Muscle of arm (tissue), 1 donor: ENCODE measurements at regions not wholly inside any gene's neighbourhood (a gene's known extent, or its start where the extent isn't known, plus 50 kb on each side); places are given as distances from the start of the nearest gene placed in this dataset.
A peak's percentile ranks its signal among the peaks of the same experiment; 100 is the strongest.
"Not testable (repeated sequence)": the region's sequence is repeated elsewhere in the genome, so short reads cannot be mapped to it uniquely, and the experiment has no call there.

Source experiments
- DNase-seq: peaks from one replicate; pipeline ENCODE4 v3.0.0-alpha.2; 2013

DNA sequence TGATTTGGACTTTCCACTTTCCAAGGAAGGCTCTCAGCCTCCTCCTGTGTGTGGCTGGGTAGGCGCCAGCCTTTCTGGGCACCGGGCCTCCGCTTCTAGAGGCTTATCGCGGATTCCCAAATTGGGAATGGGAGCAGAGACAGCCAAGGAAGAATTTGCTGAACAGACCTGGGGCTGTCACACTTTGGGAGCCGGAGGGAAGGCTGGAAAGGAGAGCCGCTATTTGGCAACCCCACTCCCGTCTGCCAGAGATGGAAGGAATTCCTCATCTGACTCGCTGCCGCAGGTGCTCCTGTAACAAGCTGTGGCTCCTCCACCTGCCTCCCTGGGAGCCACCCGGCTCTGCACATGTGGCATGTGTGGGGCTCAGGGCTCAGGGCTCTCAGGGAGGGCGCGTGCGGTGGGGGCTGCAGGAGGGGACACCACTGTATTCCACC is 50.8 kb upstream of the ECHDC3 start:
- no peak for DNase-seq

DNA sequence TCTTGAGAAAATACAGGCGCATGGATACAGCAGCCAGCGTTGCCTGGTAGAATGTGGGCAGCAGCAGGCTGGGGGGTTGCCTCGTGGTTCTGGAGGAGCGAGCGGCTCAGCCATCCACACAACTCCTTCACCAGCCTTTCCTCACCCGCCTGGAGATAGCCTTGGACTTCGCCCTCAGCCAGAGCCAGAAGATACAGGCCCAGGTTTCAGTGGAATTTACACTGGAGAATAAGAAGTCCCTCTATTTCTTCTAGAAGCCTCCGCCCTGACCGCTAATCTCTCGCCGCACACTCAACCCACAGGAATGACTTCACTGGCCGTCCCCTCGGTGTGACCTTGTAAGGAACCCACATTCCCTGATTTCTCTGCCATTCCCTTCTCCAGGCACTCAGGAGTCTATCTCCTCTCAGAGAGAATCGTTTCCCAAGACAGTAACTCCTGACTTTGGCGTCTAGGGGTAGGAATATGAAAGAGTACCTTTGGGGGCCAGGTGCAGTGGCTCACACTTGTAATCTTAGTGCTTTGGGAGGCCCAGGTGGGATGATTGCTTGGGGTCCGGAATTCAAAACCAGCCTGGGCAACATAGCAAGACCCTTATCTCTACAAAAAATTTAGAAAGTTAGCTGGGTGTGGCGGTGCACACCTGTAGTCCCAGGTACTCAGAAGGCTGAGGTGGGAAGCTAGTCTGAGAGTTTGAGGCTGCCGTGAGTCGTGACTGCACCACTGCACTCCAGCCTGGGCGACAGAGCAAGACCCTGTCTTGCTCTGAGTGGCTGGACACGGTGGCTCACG is 52.0 kb upstream of the ECHDC3 start:
- no peak for DNase-seq

DNA sequence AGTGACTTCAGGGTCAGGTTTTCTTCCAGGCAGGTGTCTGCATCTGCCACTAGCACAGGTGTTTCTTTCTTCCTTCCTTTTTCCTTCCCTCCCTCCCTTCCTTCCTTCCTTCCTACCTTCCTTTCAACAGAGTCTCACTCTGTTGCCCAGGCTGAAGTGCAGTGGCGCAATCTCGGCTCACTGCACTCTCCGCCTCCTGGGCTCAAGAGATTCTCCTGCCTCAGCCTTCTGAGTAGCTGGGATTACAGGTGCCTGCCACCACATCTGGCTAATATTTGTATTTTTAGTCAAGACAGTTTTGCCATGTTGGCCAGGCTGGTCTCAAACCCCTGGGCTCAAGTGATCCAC is 53.8 kb upstream of the ECHDC3 start:
- not testable (repeated sequence) for DNase-seq

DNA sequence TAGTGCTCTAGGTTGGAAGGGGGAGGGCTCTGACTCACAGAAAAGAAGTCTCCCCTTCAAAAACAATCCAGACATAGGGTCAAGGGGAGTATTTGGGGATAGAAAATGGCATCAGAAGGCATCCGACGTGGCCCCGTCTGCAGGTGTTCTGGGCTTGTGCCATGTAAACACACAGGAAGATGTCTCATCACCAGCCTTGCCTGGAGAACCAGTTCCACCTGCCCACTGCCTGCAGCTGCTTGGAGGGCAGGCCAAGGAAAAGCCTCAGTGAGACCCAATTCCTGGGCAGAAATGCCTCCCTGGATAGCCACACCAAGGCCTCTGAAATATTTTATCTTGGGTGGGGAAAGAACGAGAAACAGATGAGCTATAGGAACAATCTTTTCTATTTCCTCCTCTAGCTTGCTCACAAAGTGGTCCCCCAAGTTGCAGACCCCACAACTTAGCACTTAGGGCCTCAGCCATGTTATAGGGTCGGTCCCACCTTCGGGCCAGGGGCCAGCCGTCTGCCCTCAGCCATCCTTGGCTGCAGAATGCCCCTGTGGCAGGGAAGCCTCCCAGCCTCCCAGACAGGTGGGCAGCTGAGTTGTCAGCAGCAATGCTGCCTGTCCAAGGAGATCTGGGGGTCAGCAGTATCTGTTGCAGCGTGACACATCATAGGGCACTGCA is 54.3 kb upstream of the ECHDC3 start:
- no peak for DNase-seq

DNA sequence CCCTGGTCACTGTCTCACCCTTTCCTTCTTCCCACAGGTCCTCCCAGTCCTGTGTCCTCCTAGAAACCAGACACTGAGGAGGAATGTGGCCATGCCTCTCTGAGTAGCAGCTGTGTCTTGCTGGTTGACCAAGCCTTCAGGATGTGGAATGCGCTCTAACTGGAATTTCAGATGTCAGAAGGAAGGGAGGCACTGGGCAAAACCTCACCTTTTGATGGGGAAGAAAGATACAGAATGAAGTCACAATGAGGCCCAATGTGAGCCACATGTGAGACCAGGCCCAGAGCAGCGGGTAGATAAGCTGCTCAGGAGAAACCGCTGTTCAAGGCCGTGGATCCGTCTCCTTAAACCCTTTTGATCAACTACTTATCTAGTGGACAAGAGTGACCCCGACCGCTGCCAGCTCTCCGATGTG is 54.8 kb upstream of the ECHDC3 start:
- DNase-seq = no peak

DNA sequence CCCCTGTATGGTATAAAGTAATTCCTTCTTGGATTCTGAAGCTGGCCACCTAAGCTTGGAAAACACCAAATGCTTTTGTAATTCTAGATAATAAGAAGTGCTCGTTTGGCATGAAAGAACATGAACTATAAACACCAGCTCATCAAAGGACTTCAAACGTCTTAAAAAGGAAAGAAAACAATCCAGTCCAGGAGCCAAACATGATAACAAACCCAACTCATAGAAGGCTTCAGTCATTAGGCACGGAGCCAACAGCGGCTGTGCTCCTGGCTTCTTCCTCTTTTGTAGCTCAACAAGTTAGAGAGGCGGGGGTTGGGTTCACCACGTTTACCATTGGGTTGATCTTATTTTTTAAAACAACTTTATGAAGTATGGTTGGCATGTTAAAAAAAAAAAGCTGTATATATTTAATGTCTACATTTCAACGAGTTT is 56.4 kb upstream of the ECHDC3 start:
- DNase-seq = no peak

DNA sequence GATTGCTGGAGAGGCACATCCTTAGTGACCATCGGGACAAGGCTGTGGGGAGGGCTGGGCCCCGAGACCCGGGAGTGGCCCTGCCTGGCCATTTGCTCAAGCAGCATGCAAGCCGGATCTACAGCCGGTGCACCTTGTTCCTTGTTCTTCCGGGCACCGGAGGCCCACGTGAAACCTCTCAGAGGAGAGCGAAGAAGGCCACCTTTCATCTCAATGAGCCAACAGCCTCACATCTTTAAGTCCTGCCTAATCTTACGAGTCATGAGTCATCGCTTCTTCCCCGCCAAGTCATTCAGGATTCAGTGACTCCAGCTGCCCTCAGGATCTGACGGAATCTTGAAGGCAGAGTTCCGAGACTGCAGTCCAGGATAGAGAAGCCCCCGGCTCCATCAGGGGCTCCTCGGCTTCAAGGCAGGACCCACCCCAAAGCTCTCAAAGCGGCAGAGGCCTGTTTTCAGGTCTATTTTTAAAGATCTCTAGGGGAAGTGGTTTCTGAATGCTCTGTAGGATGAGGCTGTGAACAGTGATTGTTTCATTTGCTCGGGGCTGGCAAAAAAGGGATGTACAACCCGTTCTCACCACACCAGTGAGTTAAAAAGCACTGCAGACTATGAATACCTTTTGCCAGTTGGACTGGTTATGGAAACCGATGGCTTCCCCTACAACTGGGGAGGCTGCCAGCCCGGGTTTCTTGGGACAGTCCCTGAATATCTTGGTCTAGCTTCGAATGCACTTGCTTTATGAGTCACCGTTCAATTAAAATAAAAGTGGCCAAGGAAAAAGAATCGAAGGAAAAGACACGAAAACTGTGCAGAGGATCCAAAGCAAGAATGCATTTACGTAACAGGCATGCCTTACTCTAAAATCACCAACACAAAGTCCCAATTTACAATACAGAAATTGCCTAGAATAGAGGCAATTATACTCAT is 57.2 kb upstream of the ECHDC3 start:
- DNase-seq = peak; percentile 56

DNA sequence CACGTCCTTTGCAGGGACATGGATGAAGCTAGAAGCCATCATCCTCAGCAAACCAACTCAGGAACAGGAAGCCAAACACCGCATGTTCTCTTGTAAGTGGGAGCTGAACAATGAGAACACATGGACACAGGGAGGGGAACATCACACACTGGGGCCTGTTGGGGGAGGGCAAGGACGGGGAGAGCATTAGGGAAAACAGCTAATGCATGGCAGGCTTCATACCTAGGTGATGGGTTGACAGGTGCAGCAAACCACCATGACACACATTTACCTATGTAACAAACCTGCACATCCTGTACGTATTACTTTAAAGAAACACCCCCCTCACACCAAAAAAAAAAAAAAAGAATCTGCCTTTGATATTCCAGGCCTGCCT is 57.9 kb upstream of the ECHDC3 start:
- not testable (repeated sequence) for DNase-seq

DNA sequence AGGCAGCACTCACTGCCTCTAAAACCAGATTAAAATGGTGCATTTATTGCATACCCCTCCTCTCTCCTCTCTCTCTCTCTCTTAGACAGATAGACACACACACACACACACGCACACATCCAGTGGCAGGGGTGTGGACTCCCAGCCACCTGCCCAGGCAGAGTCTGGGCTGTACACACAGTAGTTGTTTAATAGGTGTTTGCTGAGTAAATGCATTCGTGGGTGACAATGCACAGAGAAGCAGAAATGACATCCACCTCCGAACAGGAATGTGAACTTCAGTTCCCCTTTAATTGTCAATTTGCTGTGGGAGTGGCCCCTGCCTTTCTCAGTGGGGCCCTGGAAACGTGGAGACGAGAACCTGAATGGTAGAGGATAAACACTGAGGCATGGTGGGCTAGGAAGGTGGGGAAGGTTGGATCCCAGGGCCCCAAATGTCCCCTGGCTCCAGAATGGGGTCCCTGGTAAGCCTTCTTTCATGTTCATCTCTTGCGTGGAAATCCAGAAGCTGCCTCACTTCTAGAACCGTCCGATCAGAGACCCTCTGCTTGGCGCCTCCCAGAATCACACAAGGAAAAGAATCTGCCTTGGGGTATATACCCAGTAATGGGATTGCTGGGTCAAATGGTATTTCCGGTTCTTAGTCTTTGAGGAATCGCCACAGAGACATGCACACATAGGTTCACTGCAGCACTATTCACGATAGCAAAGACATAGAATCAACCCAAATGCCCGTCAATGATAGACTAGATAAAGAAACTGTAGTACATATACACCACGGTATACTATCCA is 58.5 kb upstream of the ECHDC3 start:
- DNase-seq = no peak

DNA sequence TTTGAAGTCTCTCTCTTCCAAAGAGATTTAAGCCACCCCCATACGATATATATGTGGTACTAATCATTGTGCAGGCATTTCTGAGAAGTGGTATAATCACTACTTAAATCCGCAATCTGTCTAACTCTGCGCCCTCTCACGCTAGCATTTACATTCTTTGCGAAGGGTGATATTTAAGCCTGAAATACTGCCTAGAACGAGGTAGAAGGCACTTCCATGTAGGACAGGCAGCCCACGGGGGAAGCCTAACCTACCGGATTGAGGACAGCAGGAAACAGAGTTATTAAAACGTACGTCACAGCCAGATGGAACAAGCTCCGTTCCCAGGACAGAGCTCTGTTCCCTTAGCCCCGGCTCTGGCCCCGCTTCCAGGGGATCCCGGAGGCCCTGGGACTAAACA is 59.3 kb upstream of the ECHDC3 start:
- DNase-seq = no peak

DNA sequence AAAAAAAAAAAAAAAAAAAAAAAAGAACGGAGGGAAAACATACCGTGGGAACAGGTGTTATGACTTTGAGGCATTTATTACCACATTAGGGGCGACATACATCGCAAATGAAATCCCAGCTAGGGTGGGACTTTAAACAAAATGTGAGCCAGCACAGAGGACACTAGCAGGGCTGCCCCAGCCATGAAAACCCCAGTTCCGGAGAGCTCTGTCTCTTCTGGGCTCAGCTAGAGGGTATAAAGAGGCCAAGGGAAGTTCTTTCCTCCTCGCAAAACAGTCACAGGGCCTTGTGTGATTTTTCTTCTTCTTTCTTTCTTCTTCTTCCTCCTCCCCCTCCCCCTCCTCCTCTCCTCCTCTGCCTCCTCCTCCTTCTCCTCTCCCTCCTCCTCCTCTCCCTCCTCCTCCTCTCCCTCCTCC is 59.9 kb upstream of the ECHDC3 start:
- no peak for DNase-seq

DNA sequence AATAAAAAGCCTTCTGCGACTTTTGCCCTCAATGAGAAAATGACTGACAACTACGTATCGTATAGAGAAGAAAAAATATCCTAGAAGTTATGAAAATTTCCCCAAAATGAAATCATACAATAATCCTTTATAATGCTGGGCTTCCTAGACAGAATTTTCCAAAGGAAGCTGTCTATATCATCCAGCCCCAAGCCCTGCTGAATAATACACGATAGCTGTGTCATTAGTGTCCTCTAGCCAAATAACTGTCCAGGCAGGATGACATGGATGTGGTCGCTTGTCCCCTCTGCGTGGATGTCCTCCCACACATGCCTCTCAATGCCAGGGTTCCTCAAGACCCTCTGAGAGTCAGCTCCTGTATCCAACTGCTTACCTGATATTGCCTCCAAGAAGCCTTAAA is 61.7 kb upstream of the ECHDC3 start:
- no peak for DNase-seq

DNA sequence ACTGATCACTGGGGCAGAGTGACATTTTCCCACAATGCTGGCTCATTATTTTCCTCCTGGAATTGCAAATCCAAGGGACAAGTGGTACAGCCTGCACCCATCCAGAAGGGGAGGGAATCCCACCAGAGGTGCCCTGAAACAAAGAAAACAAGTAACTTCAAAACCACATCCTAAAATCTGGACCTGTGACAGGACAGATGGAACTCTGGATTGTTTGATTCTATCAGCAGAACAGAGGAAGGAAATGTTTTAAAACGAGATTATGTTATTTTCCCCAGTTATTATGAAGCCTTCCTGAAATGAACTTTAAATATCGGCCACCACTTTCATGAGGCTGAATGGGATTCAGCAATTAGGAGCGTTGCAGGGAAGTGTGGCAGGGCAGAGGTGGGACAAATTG is 62.2 kb upstream of the ECHDC3 start:
- no peak for DNase-seq

DNA sequence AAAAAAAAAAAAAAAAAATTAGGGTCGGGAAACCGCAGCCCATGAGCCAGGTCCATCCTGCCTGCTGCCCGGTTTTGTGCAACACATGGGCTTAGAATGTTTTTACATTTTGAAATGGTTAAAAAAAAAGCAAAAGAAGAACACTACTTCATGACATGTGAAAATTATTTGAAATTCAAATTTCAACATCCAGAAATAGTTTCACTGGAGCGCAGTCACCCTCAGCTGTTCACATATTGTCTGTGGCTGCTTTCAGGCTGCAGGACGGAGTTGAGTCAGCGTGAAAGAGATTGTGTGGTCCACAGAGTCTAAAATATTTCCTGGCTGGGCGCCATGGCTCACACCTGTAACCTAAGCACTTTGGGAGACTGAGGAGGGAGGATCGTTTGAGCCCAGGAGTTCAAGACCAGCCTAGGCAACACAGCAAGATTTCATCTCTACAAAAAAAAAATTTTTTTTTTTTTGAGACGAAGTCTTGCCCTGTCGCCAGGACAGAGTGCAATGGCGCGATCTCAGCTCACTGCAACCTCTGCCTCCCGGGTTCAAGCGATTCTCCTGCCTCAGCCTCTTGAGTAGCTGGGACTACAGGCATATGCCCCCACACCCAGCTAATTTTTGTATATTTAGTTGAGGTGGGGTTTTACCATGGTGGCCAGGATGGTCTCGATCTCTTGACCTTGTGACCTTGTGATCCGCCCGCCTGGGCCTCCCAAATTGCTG is 63.9 kb upstream of the ECHDC3 start:
- DNase-seq = no peak

DNA sequence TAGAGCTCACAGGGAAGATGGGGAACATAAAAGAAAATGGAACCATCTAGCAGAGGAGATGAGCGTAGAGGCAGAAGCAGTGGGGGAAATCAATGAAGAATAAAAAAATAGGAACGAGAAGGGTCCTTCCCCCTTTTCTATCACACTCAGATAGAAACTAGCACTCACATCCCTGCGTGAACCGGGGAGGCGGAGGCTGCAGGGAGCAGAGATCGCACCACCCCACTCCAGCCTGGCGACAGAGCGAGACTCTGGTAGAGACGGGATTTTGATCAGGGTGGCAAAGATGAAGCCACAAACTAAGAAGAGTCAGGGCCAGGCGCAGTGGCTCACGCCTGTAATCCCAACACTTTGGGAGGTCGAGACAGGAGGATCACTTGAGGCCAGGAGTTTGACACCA is 64.7 kb upstream of the ECHDC3 start:
- DNase-seq = no peak

DNA sequence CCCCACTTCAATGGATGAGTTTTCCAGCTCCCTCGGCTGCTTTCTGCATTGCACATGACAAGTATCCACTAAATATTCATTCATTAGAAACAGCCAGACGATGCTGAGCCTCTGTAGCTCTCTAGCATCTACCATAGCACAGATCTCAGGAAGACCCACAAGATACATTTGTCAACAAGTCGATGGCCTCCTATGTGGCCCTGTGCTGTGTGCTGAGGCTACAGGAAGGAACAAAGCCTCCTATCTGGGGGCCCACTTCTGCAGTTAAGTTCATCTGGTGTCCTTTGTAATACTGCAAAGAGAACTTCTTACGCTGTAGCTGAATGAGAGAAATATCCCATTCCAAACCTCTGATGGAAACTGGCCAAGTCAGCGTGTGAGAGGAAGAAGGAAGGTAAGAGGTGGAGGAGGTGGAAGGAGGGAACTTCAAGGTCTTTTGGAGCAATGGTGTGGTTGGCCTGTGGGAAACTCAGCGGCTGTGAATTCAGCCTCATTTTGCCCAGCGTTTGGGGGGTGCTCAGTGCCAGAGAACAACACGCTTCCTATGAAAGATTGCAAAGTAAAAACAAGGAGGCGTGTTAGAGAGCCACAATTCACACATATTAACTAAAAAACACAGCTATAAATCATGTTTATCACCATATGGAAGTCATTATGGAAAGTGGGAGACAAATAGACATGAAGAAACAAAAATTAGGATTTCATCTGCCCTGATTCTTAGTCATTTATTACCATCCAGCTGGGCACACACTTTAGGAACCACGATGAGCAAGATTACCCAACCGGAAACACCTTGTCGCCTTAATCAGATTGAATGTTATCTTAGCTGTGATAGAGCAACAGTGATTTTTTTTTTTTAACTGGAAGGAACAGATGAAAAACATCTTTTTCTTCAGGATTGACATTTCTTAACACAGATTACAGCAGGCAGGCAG is 62.2 kb upstream of the USP6NL start:
- DNase-seq = no peak

DNA sequence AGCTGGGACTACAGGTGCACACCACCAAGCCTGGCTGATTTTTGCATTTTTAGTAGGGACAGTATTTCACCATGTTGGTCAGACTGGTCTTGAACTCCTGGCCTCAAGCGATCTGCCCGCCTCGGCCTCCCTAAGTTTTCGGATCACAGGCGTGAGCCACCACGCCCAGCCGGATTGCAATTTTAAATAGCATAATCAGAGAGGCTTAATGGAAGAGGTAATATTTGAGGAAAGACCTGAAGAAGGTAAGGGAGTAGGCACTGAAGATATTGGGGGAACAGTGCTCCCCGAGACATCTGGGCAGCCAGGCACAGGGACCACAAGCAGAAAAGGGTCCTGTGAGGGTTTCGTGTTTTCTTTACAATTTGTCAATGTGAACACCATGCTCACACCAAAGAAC is 61.4 kb upstream of the USP6NL start:
- no peak for DNase-seq

DNA sequence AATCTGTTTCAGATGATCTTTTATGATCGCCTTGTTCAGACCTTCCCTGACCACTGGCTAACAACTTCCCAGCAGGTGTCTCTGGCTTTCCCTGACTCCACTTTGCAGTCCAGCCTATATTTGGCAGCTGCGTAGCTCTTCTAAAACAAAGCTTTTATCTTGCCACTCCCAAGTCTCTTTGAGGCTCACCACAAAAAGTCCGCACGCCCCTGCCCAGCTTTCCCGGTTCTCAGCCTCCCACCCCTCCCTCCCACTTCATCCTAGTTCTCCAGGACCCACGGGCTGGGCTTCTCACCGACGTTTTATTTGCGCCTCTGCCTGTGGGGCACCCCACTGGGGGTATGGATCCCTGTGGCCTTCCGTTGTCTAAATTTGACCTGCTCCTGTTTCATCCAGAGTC is 58.9 kb upstream of the USP6NL start:
- DNase-seq = no peak

DNA sequence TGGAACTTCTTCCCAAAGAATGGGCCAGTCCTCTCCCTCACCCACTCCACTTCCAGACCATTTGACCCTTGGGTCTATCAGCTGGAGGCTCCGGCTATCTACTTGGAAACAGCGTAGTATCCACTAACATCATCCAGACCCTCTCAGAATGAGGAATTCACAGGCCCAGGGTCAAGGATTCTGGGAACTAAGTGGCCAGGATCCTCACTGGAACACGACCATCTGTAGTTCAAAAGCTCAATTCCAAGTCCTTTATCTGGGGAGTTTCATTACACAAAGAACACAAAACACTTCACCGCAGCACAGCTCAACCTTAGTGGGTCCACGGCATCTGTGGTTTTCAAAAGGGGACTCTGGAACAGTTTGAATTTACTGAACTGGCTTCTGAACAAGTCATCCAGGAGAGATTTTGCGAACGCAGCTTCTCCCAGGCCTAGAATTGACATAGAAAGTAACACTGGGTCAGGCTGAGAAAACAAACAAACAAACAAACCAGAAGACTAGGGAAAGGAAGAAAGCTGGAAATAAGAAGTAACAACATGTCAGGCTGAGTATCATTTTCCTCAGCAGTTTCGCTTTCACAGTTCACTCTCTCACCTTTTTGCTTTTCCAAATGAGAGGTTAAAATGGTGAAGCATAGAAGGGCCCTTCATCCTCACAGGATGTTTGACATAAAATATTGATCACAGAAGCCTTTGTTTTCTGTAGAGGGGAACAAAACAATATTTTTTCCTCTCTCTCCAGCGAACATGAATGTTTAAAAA is 57.6 kb upstream of the USP6NL start:
- no peak for DNase-seq
